GM12878 (cell line): ENCODE measurements at regions not wholly inside any gene's neighbourhood (a gene's known extent, or its start where the extent isn't known, plus 50 kb on each side); places are given as distances from the start of the nearest gene placed in this dataset.

Source experiments
- ATAC-seq: fragments of 200-7000 bp; cut with Tn5 transposase; 3 replicates; pipeline ENCODE4 v1.9.1; 2020; ENCODE audit warnings: mild to moderate bottlenecking, moderate library complexity
- BruUV-seq: library from RNA; stranded (reverse); fragments of 400-500 nt; replicated peaks from 2 replicates; lab custom pipeline; 2021; lab: Mats Ljungman, UMichigan
- CTCF ChIA-PET: fragments of 300-600 bp; sonication (Branson Sonifier 250); formaldehyde crosslinking; extraction: SDS; loops from one replicate; lab custom pipeline; 2021; ENCODE audit warnings: inconsistent platforms; lab: Yijun Ruan, JAX
- POLR2A ChIA-PET: fragments of 350-600 bp; formaldehyde crosslinking; extraction: SDS; loops from one replicate; lab custom pipeline; 2021; ENCODE audit warnings: inconsistent platforms; lab: Charles Lee
- RAD21 ChIA-PET: fragments of 300-600 bp; sonication (Branson Sonifier 250); formaldehyde crosslinking; loops from one replicate; lab custom pipeline; 2023; ENCODE audit warnings: antibody characterized with exemption; ENCODE audit not compliant: unreplicated experiment; lab: Charles Lee
- SMC1A ChIA-PET: fragments of 300-600 bp; sonication (Branson Sonifier 250); formaldehyde crosslinking; loops from one replicate; lab custom pipeline; 2023; ENCODE audit not compliant: unreplicated experiment, uncharacterized antibody; lab: Charles Lee
- DNase-seq: peaks from one replicate; pipeline ENCODE4 v3.0.0-alpha.2; 2011; ENCODE audit warnings: low read depth, low spot score
- FAIRE-seq: peaks from 3 replicates; lab custom pipeline; 2011; peaks lifted over from hg19 to GRCh38; lab: Jason Lieb, UNC
- H2AFZ ChIP-seq: 2 replicates; pipeline ENCODE4 v1.6.0; 2011; ENCODE audit warnings: low read depth, low read length, control low read depth; ENCODE audit not compliant: control insufficient read depth
- H3K27ac ChIP-seq: 2 replicates; pipeline ENCODE4 v1.5.1; 2011; ENCODE audit warnings: control low read depth; ENCODE audit not compliant: control insufficient read depth, insufficient read depth
- H3K27me3 ChIP-seq, 2 experiments: replicated peaks in 1 of 2; 2 replicates each; pipeline versions ENCODE4 v1.6.0 to v1.6.1; 2011; ENCODE audit warnings: low read length in 1 of 2; ENCODE audit not compliant: control insufficient read depth in 2 of 2, insufficient read depth in 2 of 2
- H3K36me3 ChIP-seq, 2 experiments: 2 replicates each; pipeline ENCODE4 v1.5.1; 2011; ENCODE audit warnings: low read length in 1 of 2; ENCODE audit not compliant: control insufficient read depth in 2 of 2, insufficient read depth in 2 of 2
- H3K4me1 ChIP-seq: 2 replicates; pipeline ENCODE4 v1.6.1; 2011; ENCODE audit warnings: mild to moderate bottlenecking, low read length, moderate library complexity, mixed read lengths; ENCODE audit not compliant: control insufficient read depth, insufficient read depth
- H3K4me2 ChIP-seq: 2 replicates; pipeline ENCODE4 v1.6.0; 2011; ENCODE audit warnings: control low read depth; ENCODE audit not compliant: control insufficient read depth, insufficient read depth
- H3K4me3 ChIP-seq: fragments of 200-600 bp; sonication (generic); 2 replicates; pipeline ENCODE4 v1.5.1; 2016
- H3K79me2 ChIP-seq: 2 replicates; pipeline ENCODE4 v1.6.0; 2011; ENCODE audit warnings: low read length; ENCODE audit not compliant: control insufficient read depth, insufficient read depth
- H3K9ac ChIP-seq: 2 replicates; pipeline ENCODE4 v1.8.0; 2011; ENCODE audit warnings: low read length, control low read depth, mixed read lengths; ENCODE audit not compliant: control insufficient read depth, insufficient read depth
- H3K9me3 ChIP-seq: replicated peaks from 3 replicates; pipeline ENCODE4 v1.5.1; 2011; ENCODE audit warnings: mild to moderate bottlenecking, low read length; ENCODE audit not compliant: control insufficient read depth, insufficient read depth
- H4K20me1 ChIP-seq: 2 replicates; pipeline ENCODE4 v1.6.0; 2011; ENCODE audit not compliant: control insufficient read depth, insufficient read depth
- BCL11A ChIP-seq: IDR thresholded peaks from 2 replicates; pipeline ENCODE4 v1.6.1; 2011; ENCODE audit warnings: low read depth, low read length
- ELK1 ChIP-seq: IDR thresholded peaks from 2 replicates; pipeline ENCODE4 v1.6.1; 2012; ENCODE audit warnings: low read depth, low read length, improper control_type of control experiment
- MAX ChIP-seq: IDR thresholded peaks from 2 replicates; pipeline ENCODE4 v1.6.1; 2012; ENCODE audit warnings: low read depth, low read length, improper control_type of control experiment
- MTA2 ChIP-seq: fragments of 450-650 bp; IDR thresholded peaks from 2 replicates; pipeline ENCODE4 v1.6.1; 2016; ENCODE audit warnings: low read depth, mild to moderate bottlenecking, moderate library complexity
- PKNOX1 ChIP-seq: fragments of 450-650 bp; IDR thresholded peaks from 2 replicates; pipeline ENCODE4 v1.6.1; 2016; ENCODE audit warnings: mild to moderate bottlenecking
- WGBS: methylation state at CpG from one replicate; pipeline ENCODE4 v1.1.6; 2016; ENCODE audit warnings: low lambda C conversion rate; ENCODE audit not compliant: insufficient replicate concordance, insufficient coverage; ENCODE audit errors: missing lambda C conversion rate; 5-methylcytosine and 5-hydroxymethylcytosine counted together
- in situ Hi-C: fragments of 300-500 bp; cut with MboI; formaldehyde crosslinking; loops from 9 replicates; pipeline ENCODE4 v1.14.3; 2018; ENCODE audit warnings: mixed read lengths
- intact Hi-C: fragments of 100-400 bp; cut with micrococcal nuclease; formaldehyde crosslinking; loops from one replicate; pipeline ENCODE4 v1.14.2; 2022; ENCODE audit not compliant: unreplicated experiment

GRCh38 chr15:62777671-62778070, 264.9 kb upstream of the TPM1 start:
- Histone ChIP-seq H2AFZ (no peak overlapping the region), H3K9ac (no peak overlapping the region), H4K20me1 (no peaks in the 10 kb centered on the region), H3K79me2 (no peaks in the 10 kb centered on the region), H3K4me1 (no peaks in the 10 kb centered on the region), H3K27ac (no peak overlapping the region), H3K9me3 (no peaks in the 10 kb centered on the region), H3K27me3 (no peaks in the 10 kb centered on the region), H3K36me3 (no peaks in the 10 kb centered on the region), H3K4me2 (no peak overlapping the region), H3K4me3 (no peak overlapping the region)
- 0 out of 2 replicates have a peak, but pooled peaks have one; percentile 32 for TF ChIP-seq PKNOX1
- TF ChIP-seq BCL11A = peak; percentile 58; the same call in 1 of the 2 replicates
- no peak for TF ChIP-seq MAX
- peak; percentile 94 for TF ChIP-seq MTA2
- no peak for TF ChIP-seq ELK1
- in situ Hi-C loops = loop anchor here (10.0 kb wide), 1 partner anchor 307 kb away; no protein-coding TSS in a partner anchor
- FAIRE-seq = no peak
- SMC1A ChIA-PET = no interaction called here
- peak; percentile 48 for ATAC-seq
- CTCF ChIA-PET = no interaction called here
- POLR2A ChIA-PET = no interaction called here
- intact Hi-C loops = no loop called here
- WGBS = 26% methylated on average over 2 of the region's 2 CpGs
- DNase-seq = no peak
- BruUV-seq = no TSS peak
- RAD21 ChIA-PET = no interaction called here
